DND-41 (cell line): ENCODE measurements at regions not wholly inside any gene's neighbourhood (a gene's known extent, or its start where the extent isn't known, plus 50 kb on each side); places are given as distances from the start of the nearest gene placed in this dataset.

Experiments
- CTCF ChIP-seq: IDR thresholded peaks from 2 replicates; pipeline ENCODE4 v1.5.1; 2012; ENCODE audit warnings: borderline replicate concordance, low read length, moderate library complexity, mild to moderate bottlenecking; ENCODE audit not compliant: poor library complexity, severe bottlenecking; ENCODE audit errors: extremely low read depth
- EZH2 ChIP-seq: IDR thresholded peaks from 3 replicates; pipeline ENCODE4 v1.6.1; 2012; ENCODE audit warnings: borderline replicate concordance, low read depth, mild to moderate bottlenecking, moderate library complexity, low read length, inconsistent platforms; ENCODE audit not compliant: severe bottlenecking

- no peak for TF ChIP-seq CTCF
- TF ChIP-seq EZH2 = no peak
Observed at GRCh38 chr9:38507587-38507986, 83.3 kb upstream of the IGFBPL1 start.
